SW480 (cell line): ENCODE measurements at regions not wholly inside any gene's neighbourhood (a gene's known extent, or its start where the extent isn't known, plus 50 kb on each side); places are given as distances from the start of the nearest gene placed in this dataset.
"Not testable (repeated sequence)": the region's sequence is repeated elsewhere in the genome, so short reads cannot be mapped to it uniquely, and the experiment has no call there.

Source experiments
- DNase-seq: peaks from one replicate; pipeline ENCODE4 v3.0.0-alpha.2; 2016; ENCODE audit warnings: low spot score

DNA sequence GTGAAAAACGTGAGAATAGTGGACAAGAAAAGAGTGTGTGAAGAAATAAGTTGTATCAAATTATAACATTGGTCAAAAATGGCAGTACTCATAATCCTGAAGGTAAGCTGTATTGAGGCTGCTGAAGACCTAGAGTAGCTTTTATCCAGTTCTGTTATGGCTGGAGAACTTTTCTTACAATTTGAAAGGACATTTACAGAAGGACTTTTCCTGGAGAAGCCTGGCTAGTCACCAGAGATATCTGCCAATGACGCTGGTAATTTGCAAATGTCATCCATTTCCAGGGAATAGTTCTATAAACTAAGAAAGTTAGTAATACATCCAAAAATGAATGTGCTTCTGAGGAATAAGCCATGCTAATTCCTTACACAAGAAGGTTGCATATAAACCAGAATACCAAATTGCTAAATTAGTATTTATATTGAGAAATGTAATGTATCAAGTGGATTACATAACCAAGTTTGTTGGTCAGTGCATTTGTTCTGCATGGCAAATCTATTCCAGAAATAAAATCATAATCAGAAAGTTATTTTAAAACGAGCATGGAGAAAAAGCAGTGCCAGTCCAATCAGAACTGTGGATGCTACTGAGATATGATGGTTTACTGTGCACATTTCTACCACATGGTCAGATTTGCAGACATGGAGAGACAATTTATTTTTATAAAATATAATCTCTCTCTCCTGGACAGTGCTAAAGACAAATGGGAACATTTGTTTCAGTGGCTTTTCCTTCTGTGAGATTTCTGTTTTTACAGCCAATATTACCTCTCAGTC lies 743.7 kb upstream of the HS3ST1 start:
- DNase-seq, result no peak

DNA sequence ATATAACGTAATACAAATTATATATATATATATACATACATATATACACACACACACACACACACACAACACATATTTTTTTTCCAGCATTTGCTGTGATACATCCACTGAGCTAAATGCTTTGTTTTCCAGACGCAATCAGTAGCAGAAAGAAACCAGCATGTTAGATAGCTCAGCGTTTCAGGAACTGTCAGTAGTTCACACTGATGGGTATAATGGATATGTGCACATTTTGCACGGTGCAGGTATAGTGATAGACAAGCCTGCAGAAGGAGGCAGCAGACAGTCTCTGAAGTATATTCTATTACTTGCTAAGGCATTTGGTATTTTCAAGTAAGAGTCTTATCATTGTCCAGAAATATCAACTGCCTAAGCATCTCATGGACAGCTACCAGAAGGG lies 741.6 kb upstream of the HS3ST1 start:
- no peak for DNase-seq

DNA sequence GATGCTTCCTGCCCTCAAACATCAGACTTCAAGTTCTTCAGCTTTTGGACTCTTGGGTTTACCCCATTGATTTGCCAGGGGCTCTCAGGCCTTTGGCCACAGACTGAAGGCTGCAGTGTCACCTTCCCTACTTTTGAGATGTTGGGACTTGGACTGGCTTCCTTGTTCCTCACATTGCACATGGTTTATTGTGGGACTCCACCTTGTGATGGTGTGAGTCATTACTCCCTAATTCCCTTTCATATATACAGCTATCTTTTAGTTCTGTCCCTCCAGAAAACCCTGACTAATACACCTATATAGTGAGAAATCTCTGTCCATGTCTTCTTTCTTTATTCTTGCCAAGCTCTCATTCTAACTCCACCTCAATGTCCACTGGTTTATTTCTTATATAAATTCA lies 736.9 kb upstream of the HS3ST1 start:
- DNase-seq, result no peak

DNA sequence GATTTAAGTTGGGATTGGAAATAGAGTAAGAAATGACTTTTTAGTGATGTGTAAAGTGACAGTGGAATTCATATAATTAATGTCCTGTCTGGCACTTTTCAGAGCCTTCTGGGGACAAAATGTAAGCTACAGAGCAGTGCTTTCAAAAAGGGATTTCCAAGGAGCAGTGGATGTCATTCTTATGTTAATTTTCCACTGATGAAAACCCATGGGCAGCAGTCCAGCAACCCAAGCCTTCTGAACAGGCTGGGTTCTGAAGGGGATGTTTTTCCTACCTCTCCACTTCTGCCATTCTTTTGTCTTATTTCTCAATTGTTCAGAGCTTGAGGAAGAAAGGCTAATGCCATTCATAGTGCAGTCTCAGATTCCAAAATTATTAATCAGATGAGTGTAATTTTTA lies 717.6 kb upstream of the HS3ST1 start:
- DNase-seq, result no peak

DNA sequence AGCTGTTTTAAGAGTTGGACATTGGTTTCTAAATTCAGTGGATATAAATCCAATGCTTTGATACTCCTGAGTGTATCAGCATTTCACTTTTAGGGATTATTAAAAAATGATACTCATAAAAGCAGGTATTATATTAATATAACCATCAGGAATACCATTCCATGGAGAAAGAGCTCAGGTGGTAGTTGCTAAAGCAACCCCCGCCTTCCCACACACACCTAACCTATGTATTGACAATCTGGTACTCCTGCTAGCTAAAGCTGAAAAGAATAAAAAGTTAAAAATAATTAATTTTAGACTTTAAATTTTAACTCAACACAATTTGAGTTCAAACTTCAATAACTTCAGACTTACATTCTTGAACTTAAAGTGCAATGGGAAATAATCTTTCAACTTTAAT lies 717.1 kb upstream of the HS3ST1 start:
- DNase-seq, result no peak

DNA sequence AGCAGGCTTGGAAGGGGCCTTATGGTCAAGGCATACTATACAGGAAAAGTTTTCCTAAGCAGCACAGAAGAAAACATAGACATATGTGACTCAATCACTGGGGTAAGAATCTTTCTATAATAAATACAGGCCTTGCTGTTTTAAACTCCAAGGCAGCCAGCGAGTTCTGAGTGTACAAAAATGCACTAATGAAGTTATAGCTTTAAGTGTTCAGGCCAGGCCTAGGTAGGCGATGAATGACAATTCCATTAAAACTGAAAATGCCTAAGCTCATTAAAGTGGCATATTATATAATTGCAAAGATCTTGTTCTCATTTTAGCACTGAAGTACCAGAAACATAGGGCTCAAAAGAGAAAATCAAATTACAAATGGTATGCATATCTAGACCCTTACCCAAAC lies 716.4 kb upstream of the HS3ST1 start:
- no peak for DNase-seq

DNA sequence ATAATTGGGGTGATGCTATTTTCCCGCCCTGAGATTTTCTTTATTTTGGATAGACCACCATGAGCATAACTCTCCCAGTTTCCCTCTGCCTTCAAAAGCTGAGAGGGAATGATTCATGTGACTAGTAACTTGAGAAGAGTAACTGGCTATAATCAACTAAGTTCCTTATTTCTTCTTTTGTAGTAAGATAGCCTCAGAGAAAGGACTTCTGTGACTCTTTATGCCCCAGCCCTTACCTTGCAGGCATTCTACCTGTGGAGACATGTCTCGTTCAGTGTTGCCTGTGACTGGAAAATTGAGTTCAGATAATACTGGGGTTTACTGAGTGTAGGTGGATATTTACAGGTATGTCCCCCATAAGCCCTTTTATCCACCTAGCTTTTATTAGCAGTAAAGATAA lies 715.4 kb upstream of the HS3ST1 start:
- DNase-seq, result no peak

DNA sequence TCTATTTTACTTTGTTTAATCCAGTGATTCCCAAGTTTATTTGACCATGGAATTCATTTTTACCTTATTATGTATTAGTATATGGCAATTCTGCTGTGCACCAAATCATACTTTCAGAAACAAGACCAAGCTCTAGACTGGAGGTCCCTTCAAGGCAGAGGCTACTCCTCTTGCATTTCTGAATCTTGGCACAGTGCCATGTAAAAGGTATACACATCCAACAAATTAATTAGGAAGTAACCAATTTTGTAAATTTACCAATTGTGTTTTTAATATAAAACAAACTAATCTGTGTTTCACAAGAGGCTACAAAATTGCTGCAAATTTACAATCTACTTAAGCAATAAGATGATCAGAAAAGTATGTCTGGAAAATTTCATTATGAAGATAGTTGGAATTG lies 712.2 kb upstream of the HS3ST1 start:
- no peak for DNase-seq

DNA sequence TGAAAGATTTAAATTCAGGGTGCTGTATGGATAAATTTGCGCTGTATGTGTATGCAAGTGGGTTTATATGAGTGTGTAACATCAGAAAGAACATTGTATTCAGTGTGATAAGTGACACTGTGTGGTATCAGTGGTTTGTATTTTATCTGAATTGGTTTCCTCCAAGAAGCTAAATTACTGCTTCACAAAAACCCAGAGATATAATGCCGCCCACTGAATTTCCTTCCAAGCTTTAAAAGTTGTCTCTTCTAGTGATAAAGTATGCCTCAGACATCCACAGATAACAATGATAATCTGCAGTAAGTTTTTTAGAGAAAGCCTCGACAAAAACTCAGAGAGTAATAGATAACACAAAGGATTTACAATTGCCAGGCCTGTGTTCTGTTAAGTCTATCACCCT lies 710.6 kb upstream of the HS3ST1 start:
- DNase-seq, result no peak

DNA sequence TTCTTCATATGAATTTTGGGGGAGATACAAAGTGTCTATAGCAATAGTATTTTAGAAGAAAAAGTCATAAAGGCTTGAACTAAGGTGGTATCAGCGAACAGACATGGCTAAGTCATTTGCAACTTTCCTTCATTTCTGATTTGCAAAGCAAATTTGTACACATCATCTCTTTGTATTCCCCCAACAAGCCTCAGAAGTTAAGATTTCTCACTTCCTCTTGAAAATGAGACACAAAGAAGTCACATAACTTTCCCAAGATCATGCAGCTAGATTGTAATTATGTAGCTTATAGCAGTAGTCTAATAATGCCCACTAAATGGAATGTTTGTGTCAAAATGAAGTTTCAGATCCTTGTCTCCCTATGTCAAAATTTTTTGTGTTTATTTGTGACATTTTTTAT lies 709.8 kb upstream of the HS3ST1 start:
- DNase-seq, result no peak

DNA sequence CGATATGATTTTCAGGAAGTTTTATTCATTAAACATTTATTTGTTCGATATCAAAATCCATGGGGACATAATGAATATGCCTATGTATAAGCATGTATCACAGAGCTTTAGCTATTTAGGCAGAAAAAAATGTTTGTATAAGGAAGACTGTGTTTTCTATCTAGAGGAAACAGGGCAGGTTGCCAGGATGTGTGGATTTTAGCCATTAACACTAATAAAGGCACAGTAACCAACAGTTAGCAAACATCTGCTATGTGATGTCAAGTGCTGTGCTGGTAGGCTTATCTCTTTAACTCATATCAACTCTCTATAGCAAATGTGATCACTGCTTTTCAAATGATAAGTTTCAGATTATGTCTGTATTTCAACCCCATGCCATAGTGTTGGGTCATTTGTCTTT lies 708.9 kb upstream of the HS3ST1 start:
- no peak for DNase-seq

DNA sequence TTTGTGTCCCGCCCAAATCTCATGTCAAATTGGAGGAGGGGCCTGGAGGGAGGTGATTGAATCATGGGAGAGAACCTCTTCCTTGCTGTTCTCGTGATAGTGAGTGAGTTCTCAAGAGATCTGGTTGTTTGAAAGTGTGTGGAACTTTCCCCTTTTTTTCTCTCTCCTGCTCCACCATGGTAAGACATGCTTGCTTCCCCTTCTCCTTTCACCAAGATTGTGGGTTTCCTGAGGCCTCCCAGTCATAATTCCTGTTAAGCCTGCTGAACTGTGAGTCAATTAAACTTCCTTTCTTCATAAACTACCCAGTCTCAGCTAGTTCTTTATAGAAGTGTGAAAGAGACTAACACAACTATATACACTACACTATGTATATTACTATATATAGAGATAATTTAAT lies 697.8 kb upstream of the HS3ST1 start:
- DNase-seq, result no peak

DNA sequence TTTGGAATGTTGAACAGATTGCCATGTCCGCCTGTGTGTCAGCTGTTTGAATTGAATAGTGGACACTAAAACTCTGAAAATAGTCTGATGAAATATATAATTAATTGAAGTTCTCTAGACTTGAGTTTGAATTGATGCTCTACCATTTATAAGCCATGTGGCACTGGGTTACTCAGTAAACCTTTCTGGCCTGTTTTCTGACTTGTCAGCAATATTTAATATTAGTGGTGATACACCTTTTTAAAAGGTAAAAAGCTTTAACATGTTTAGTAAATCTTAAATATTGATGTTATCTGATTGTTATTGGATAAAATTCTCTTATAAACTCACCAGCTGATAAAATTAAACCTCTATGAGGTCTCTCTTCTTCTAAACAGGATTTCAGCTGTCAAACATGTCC lies 695.4 kb upstream of the HS3ST1 start:
- DNase-seq, result no peak

DNA sequence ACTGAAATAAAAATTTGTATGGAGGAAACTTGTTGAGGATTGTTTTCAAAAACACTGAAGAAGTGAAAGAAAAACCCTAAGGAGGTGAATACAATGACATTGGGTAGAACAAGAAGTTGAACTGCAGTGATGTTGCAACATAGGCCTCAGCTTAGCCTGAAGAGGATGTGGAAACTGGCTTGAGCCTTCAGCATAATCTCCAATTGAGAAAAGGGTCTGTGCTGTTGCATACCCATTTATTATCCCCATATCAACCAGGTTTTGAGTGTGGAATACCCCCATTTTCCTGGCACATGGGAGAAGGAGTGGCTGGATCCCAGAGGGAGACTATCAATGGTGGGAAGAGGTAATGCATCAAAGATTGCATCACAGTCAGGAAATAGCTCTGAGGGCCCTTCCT lies 695.0 kb upstream of the HS3ST1 start:
- DNase-seq, result no peak

DNA sequence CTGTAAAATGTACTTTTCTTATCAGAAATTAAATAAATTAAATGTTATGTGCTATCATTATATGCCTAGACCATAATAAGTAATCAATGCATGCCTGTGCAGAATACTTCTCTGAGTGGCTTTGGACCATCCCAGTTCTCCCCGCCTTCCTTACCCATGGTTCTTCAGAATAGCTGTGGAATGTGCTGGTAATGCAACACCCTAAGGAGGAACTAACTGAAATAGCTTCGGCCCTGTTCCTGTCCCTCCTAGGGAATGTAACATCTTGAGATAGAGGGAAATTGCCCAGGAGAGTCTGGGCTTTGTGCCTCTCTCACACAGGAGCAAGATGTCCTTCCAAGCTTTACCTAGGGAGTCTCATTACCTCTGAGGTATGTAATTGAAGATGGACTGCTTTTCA lies 693.6 kb upstream of the HS3ST1 start:
- DNase-seq, result no peak

DNA sequence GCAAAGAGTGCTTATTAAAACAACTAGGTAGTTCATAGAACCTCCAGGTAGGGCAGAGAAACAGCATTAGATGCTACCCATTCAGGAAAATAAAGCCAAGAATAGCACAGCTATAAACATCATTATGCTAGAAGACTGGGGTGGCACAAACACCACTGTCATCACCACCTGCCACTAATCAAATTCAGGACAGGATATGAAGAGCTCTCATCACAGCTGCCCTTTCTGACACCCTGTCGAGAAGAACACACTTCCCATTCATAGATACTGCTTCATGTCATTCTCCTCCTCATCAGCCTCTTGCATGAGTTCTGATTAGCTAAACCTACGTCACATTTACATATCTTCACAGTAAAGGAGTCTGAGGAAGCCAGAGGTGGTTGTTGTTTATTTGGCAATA lies 692.3 kb upstream of the HS3ST1 start:
- no peak for DNase-seq

DNA sequence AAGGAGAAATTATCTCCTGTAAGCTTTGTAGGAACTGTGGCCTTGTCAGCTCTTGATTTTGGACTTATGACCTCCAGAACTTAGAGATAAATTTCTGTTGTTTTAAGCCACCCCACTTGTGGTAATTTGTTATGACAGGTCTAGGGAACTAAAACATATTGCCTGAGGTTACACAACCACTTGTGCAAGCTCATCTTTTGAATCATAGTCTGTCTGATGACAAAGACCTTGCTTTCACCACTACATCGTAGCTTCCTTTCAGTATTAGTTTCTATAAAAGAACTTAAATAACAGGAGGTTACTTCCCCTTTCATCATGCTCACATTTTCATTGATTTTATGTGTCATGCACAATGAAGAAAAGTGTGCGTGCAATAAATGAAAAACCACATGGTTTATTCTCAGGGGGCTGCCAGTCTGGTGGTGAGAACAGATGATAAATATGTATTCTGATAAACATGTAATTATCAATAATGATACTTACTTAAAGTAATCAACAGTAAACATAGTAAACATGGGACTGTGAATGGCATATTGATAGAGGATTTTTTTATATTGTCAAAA lies 690.0 kb upstream of the HS3ST1 start:
- DNase-seq, result peak; percentile 2

DNA sequence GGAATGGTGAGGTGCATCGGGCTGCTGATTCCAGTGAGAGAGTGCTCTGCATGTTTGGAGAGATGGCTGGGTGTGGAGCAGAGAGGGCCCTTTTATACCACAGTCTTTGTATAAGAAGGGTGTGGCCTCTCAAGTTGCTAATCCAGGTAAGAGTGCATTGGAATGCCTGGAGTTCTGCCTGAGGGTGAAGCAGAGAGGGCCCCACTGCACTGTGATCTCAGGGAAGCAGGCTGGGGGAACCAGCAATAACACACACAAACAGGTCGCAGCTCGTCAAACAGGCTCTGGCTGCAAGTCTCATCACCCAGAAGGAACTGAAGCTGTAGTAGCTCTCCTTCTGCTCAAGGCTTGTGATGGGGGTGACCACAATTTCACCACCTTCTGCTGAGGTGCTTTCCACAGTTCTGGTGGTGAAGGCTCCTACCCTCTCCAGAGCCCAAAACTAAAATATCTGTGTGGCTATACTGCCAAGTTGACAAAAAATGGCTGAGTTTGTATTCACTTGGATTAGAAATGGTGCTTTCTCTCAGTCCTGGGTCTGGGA lies 687.4 kb upstream of the HS3ST1 start:
- DNase-seq, result no peak

DNA sequence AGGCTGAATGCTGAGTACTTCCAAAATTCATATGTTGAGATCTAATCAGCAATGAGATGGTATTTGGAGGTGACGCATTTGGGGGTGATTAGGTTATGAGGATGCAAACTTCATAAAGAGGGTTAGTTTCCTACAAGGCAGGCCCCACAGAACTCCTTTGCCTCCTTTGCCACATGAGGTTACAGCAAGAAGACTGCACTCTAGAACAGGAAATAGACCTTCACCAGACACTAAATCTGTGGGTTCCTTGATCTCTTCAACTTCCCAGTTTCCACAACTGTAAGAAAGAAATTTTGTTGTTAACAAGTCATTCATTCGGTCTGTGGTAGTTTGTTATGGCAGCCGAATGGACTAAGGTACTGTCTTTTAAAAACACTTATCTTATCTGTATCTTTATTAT lies 681.9 kb upstream of the HS3ST1 start:
- DNase-seq, result no peak

DNA sequence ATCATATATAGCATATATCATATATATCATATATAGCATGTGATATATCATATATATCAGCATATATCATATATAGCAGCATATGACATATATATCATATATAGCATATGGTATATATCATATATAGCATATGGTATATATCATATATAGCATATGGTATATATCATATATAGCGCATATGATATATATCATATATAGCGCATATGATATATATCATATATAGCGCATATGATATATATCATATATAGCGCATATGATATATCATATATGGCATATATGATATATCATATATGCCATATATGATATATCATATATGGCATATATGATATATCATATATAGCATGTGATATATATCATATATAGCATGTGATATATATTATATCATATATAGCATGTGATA lies 680.4 kb upstream of the HS3ST1 start:
- DNase-seq, result not testable (repeated sequence)

DNA sequence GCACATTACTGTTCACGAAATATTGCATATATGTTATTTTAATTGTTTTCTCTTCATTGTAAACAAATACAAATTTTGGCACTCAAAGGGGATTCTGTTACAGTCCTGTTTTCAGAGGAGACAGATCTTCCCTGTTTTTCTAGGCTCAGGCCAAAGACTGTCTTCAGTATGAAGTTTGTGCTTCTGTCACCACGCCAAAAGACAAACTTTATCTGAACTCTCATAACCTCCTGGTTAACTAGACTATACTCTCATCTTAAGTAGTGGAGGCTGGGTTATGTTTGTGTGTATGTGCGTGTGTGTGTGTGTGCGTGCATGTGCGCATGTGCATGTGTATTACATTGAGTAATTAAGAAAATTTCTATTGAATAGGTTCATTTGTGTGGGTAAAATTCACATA lies 676.8 kb upstream of the HS3ST1 start:
- no peak for DNase-seq

DNA sequence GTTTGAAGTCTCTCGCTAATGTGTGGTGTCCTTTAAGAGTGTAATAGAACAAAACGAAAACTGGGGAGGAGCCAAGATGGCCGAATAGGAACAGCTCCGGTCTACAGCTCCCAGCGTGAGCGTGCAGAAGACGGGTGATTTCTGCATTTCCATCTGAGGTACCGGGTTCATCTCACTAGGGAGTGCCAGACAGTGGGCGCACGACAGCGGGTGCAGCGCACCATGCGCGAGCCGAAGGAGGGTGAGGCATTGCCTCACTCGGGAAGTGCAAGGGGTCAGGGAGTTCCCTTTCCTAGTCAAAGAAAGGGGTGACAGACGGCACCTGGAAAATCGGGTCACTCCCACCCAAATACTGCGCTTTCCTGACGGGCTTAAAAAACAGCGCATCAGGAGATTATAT lies 661.2 kb upstream of the HS3ST1 start:
- DNase-seq, result not testable (repeated sequence)

DNA sequence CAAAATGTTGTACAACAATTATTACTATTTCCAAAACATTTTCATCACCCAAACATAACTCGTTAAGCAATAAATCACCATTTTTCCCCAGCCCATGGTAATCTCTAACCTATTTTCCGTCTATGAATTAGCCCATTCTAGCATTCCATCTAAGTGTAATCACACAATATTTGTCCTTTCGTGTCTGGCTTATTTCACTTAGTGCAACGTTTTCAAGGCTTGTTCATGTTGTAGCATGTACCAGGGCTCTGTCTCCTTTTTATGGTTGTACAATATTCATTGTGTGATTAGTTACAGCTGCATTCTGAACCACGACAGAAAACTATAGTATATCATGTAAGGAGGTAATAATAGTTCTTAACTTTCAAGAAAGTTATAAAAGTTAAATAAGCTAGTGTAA lies 656.0 kb upstream of the HS3ST1 start:
- no peak for DNase-seq

DNA sequence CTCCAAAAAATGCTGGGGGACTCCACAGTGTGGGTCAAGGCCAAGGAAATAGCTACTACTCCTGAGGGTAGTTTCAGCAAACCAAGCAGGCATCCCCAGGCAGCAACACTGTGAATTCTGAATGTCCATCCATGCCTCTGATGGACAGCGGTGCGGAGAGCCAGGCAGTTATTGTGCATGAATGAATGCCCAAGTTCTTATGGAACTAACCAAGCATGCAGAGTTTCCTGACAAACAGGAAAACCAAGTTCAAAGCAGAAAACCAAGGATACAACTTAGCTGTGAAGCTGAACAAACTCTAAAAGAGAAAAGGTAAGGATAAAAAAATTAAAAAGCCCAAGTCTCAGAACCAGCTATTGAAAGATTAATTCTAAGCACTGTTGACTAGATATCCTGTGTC lies 642.6 kb upstream of the HS3ST1 start:
- DNase-seq, result no peak
